Nephron (organoid): ENCODE measurements at regions not wholly inside any gene's neighbourhood (a gene's known extent, or its start where the extent isn't known, plus 50 kb on each side); places are given as distances from the start of the nearest gene placed in this dataset.

Source experiments
- H3K27ac Mint-ChIP-seq, 3 experiments: 2 replicates each; pipeline ENCODE4 v1.8.0; 2020; ENCODE audit warnings: mixed read lengths in 3 of 3, mild to moderate bottlenecking in 2 of 3, moderate library complexity in 1 of 3
- H3K27me3 Mint-ChIP-seq: 2 replicates; pipeline ENCODE4 v1.8.0; 2021; ENCODE audit warnings: low read depth, mild to moderate bottlenecking, moderate library complexity, mixed read lengths
- H3K36me3 Mint-ChIP-seq: 2 replicates; pipeline ENCODE4 v1.8.0; 2020; ENCODE audit warnings: low read depth, mixed read lengths
- H3K4me1 Mint-ChIP-seq: 2 replicates; pipeline ENCODE4 v1.8.0; 2020; ENCODE audit warnings: mixed read lengths
- H3K4me3 Mint-ChIP-seq, 3 experiments: 2 replicates each; pipeline ENCODE4 v1.8.0; 2020; ENCODE audit warnings: mild to moderate bottlenecking in 3 of 3, mixed read lengths in 3 of 3, moderate library complexity in 2 of 3
- H3K9me3 Mint-ChIP-seq: 2 replicates; pipeline ENCODE4 v1.8.0; 2020; ENCODE audit warnings: mixed read lengths
- CTCF ChIP-seq, 3 experiments: fragments of 200-600 bp; sonication (generic); IDR thresholded peaks; one replicate each; pipeline ENCODE4 v1.5.0; 2021; ENCODE audit warnings: antibody characterized with exemption in 3 of 3; ENCODE audit not compliant: unreplicated experiment in 3 of 3

GRCh38 chr12:92002673-92003382 lies 142.8 kb downstream of the BTG1 start:
- no peaks in the 10 kb centered on the region for H3K27me3 Mint-ChIP-seq

GRCh38 chr12:92002195-92002649 lies 143.4 kb downstream of the BTG1 start:
- no peak for TF ChIP-seq CTCF (IDR thresholded peaks at IDR 0.05; ENCODE audit: unreplicated experiment in 3 of 3)
- H3K4me3 Mint-ChIP-seq, result no peak overlapping the region
- peak overlapping the region; percentile 57 to 88 (median 57) for H3K27ac Mint-ChIP-seq
- no peaks in the 10 kb centered on the region for H3K27me3 Mint-ChIP-seq
- H3K4me1 Mint-ChIP-seq, result peaks cover 24% of the 10 kb centered on the region
- peaks cover 13% of the 10 kb centered on the region for H3K9me3 Mint-ChIP-seq
- peaks cover 3% of the 10 kb centered on the region for H3K36me3 Mint-ChIP-seq

More at GRCh38 chr12:92002673-92003382, 142.8 kb downstream of the BTG1 start:
- Mint-ChIP-seq H3K4me1 (peaks cover 24% of the 10 kb centered on the region), H3K4me3 (no peak overlapping the region), H3K9me3 (peaks cover 12% of the 10 kb centered on the region), H3K36me3 (peaks cover 3% of the 10 kb centered on the region), H3K27ac (peak overlapping the region; percentile 57 to 88 (median 57))
- no peak for TF ChIP-seq CTCF (IDR thresholded peaks at IDR 0.05; ENCODE audit: unreplicated experiment in 3 of 3)

GRCh38 chr12:92000597-92000996 lies 145.0 kb downstream of the BTG1 start:
- Mint-ChIP-seq H3K9me3 (peaks cover 16% of the 10 kb centered on the region), H3K4me1 (peaks cover 24% of the 10 kb centered on the region), H3K4me3 (no peak overlapping the region), H3K27me3 (no peaks in the 10 kb centered on the region), H3K27ac (no peak overlapping the region), H3K36me3 (peaks cover 3% of the 10 kb centered on the region)
- no peak for TF ChIP-seq CTCF (IDR thresholded peaks at IDR 0.05; ENCODE audit: unreplicated experiment in 3 of 3)

- H3K27me3 Mint-ChIP-seq, result no peaks in the 10 kb centered on the region
- peaks cover 3% of the 10 kb centered on the region for H3K36me3 Mint-ChIP-seq
- H3K9me3 Mint-ChIP-seq, result peaks cover 16% of the 10 kb centered on the region
- H3K27ac Mint-ChIP-seq, result no peak overlapping the region
- H3K4me3 Mint-ChIP-seq, result no peak overlapping the region
- H3K4me1 Mint-ChIP-seq, result peaks cover 18% of the 10 kb centered on the region
- TF ChIP-seq CTCF (IDR thresholded peaks at IDR 0.05; ENCODE audit: unreplicated experiment in 3 of 3), result no peak
Observed at GRCh38 chr12:91999823-92000222, 145.8 kb downstream of the BTG1 start.

- TF ChIP-seq CTCF (IDR thresholded peaks at IDR 0.05; ENCODE audit: unreplicated experiment in 3 of 3), result no peak
- H3K9me3 Mint-ChIP-seq, result peaks cover 16% of the 10 kb centered on the region
- H3K36me3 Mint-ChIP-seq, result peaks cover 3% of the 10 kb centered on the region
- no peak overlapping the region for H3K27ac Mint-ChIP-seq
- H3K4me3 Mint-ChIP-seq, result no peak overlapping the region
- H3K4me1 Mint-ChIP-seq, result peaks cover 11% of the 10 kb centered on the region
- H3K27me3 Mint-ChIP-seq, result no peaks in the 10 kb centered on the region
Observed at GRCh38 chr12:91998316-91998715, 147.3 kb downstream of the BTG1 start.
